GM21576 (cell line): ENCODE measurements at regions not wholly inside any gene's neighbourhood (a gene's known extent, or its start where the extent isn't known, plus 50 kb on each side); places are given as distances from the start of the nearest gene placed in this dataset.

Experiments used
- ATAC-seq: cut with Tn5 transposase; IDR thresholded peaks from one replicate; pipeline ENCODE4 v1.9.1; 2021; ENCODE audit warnings: mild to moderate bottlenecking, moderate library complexity; ENCODE audit not compliant: unreplicated experiment

DNA sequence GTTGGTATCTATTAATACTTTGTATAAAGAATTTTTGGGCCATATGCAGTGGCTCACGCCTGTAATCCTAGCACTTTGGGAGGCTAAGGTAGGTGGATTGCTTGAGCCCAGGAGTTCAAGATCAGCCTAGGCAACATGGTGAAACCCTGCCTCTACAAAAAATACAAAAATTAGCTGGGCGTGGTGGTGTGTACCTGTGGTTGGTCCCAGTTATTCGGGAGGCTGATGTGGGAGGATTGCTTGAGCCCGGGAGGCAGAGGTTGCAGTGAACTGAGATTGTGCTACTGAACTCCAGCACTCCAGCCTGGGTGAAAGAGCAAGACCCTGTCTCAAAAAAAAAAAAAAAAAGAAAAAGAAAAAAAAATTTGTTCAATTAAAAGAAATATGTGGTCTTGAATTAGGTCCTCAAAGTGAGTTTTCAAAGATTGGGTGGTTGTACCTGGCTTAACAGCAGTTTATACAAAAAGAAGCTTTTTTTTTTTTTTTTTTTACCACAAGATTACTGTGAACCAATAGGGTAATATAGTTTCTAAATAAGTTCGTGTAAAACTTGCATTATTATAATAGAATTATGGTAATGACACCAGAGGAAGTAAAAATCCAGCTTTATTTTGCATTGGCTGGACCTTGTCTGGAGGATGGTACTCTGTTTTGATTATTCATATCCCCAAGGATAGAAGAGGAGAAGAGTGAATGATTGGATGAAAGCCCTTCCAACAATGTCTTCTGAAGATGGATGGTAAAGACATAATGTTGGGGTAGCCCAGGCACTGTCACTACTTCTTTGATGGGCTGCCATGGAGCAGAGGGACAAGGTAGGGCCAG, 210.3 kb downstream of the MYCN start:
- ATAC-seq: no peak

DNA sequence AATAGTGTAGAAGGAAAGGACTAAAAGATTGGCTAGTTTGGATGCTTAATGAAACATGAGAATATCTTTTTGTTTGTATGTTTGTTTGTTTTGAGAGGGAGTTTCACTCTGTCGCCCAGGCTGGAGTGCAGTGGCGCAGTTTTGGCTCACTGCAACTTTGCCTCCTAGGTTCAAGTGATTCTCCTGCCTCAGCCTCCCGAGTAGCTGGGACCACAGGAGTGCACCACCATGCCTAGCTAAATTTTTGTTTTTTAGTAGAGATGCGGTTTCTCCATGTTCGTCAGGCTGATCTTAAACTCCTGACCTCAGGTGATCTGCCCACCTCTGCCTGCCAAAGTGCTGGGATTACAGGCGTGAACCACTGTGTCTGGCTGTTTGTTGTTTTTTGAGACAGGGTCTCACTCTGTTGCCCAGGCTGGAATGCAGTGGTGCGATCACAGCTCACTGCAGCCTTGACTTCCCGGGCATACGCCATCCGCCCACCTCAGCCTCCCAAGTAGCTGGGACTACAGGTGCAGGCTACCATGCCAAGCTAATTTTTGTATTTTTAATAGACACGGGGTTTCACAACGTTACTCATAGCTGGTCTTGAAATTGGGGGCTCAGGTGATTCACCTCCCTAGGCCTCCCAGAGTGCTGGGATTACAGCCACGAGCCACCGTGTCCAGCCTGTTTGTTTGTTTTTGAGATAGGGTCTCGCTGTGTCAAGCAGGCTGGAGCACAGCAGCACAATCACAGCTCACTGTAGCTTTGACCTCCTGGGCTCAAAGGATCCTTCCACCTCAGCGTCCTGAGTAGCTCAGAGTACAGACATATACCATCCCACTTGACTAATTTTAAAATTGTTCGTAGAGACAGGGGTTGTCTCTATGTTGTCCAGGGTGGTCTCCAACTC, 209.2 kb downstream of the MYCN start:
- no peak for ATAC-seq

GRCh38 chr2:16148632-16149348, 208.4 kb downstream of the MYCN start:
- ATAC-seq: no peak

- no peak for ATAC-seq
These were observed 202.3 kb downstream of the MYCN start for GRCh38 chr2:16142383-16143361.

GRCh38 chr2:16141641-16141921, 201.2 kb downstream of the MYCN start:
- no peak for ATAC-seq

- ATAC-seq: no peak
These were observed 200.7 kb downstream of the MYCN start for GRCh38 chr2:16140771-16141640.

GRCh38 chr2:16139663-16140615, 199.6 kb downstream of the MYCN start:
- no peak for ATAC-seq

- ATAC-seq: no peak
These were observed 198.7 kb downstream of the MYCN start for GRCh38 chr2:16138811-16139662.

DNA sequence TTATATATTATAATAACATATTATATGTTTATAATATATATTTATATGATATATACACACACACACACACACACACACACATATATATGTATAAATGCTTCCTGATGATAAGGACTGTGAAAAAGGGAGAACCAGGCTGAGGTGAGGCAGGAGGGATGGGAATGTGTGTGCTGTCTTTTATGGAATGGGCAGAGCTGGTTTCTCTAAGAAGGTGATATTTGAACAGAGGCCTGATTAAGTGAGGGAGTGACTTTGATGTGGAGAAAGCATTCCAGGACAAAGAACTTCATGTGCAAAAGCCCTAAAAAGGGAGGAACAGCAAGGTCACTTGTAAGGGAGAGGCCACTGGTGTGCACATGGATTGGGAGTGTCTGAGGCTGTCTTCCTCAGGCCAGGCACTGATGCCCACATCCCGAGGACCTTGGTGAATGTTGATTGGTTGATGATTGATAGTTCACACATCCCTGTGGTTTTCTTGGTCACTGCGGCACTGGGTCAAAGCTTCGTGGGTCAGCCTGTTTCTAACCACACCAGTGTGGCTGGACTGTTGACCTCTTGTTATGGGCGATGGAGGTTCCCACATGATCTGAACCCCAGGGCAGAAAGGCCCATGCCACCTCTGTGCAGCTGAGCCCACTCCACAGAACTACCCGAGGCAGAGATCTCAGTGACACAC, 196.9 kb downstream of the MYCN start:
- ATAC-seq: no peak

- ATAC-seq: no peak
These were observed 196.2 kb downstream of the MYCN start for GRCh38 chr2:16136461-16137035.

DNA sequence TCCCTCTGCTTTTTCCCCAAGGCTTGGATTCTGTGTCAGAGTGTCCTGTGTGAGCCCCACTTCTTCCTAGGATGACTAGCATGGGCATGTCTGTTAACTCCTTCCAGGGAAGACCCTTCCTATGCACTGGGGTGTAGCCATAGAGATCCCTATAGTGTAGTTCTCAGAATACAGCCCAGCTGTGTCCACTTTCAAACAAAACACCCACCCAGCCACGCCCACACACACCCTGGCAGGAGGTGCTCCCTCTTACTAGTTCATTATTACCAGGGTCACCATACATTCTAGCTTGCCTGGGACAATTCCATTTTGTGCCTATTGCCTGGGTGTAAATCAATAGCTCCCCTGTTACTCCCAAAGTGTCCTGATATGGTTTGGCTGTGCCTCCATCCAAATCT, 195.6 kb downstream of the MYCN start:
- no peak for ATAC-seq

DNA sequence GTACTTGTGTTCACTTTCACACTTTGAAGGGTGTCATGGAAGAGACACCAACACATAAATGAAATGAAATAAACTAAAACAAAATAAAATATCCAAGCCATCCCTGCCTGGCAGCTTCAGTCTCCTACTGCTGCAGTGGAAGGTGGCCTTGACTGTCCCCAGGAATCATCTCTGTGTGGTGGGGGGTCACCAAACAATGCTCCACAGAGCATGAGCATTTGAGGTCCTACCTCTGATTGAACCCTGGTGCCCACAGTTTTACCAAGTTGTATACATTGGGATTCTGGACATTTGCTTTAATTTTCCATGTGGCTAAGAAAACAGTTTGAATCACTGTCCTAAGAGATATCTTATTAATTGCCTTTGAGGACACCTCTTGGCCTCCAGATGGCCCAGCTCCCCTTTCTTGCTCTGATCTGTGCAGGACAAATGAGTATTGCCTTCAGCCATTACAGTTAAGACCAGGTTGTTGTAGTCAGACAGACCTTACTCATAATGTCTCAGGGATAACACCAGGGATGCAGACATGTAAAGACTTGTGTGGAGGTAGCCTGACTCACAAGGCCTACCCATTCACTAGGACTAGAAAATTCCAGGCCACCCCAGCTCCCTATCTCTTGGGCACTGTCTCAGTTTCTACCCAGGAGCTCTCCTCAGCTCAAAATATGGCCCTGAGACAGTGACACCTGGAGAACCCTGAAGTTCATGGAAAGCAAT, 195.0 kb downstream of the MYCN start:
- no peak for ATAC-seq

DNA sequence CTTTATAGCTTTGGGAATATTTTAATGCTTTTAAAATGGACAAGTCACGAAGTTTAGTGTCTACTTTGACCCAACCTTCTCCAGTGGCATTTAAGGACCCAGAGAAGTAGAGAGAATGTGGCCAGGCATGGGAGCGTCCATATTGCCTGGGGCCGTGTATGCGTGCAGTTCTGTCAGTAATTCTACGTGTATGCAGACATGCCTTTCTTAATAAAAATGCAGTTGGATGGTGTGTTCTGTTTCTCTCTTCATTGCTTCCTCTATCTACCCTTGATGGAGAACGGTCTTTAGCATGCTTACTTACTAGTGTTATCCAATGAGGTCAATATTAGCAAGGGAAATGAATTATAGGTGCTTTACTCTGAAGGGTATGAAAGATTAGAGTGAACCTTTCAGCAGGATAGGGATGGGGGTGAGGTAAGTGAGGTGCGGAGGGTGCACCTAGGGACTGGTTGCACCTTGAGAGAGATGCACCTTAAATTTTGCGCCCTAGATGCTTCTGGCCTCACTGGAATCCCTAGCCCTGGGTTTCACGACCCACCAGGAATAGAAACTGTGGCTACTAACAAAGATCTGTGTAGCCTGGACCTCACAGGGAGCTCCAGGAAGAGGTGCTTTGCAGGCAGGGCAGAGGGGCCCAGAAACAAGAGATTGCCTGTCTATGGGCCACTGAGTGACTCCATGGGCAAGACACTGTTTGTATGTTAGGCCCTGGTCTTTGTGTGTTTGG, 194.3 kb downstream of the MYCN start:
- no peak for ATAC-seq

DNA sequence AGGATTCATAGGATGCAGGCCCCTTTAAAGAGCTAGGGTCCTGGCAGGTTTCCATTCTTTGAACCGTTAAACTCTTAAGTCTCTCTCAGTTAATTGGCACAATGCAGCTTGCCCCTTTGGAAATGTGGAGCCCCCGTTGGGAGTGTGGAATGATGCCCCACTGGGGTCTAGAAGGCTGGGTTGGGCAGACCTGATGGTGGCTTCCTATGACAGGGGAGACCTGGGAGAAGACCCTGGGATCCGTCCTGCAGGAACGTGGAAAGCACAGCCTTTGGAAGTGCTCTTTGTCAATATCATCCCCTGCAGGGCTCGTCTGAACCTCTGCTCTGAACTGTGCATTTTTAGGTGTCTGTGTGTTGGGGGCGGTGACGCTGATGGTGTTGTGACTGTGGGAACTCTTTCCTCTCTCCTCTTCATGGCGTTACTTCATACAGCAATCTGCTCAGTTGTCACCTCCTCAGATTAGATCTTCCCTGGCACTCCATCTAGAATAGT, 190.6 kb downstream of the MYCN start:
- ATAC-seq: no peak

GRCh38 chr2:16130541-16130880, 190.2 kb downstream of the MYCN start:
- ATAC-seq: no peak
